ENCODE measurements at regions not wholly inside any gene's neighbourhood (a gene's known extent, or its start where the extent isn't known, plus 50 kb on each side); places are given as distances from the start of the nearest gene placed in this dataset.

GRCh38 chr20:40806929-40807820 is 118.1 kb upstream of the MAFB start:
- DNase-seq (ENCODE audit: low read depth in 3 of 3) = no peak

- DNase-seq (ENCODE audit: low read depth in 3 of 3) = no peak
Measured at GRCh38 chr20:40807821-40808170, 118.8 kb upstream of the MAFB start.

- DNase-seq (ENCODE audit: low read depth in 3 of 3) = no peak
Measured at GRCh38 chr20:40808936-40809335, 119.9 kb upstream of the MAFB start.

- DNase-seq (ENCODE audit: low read depth in 3 of 3) = no peak
Measured at GRCh38 chr20:40809361-40809760, 120.3 kb upstream of the MAFB start.

- no peak for DNase-seq (ENCODE audit: low read depth in 3 of 3)
Measured at GRCh38 chr20:40810332-40811000, 121.4 kb upstream of the MAFB start.

GRCh38 chr20:40811004-40811403 is 122.0 kb upstream of the MAFB start:
- no peak for DNase-seq (ENCODE audit: low read depth in 3 of 3)

GRCh38 chr20:40811660-40812414 is 122.8 kb upstream of the MAFB start:
- no peak for DNase-seq (ENCODE audit: low read depth in 3 of 3)

GRCh38 chr20:40812415-40812925 is 123.4 kb upstream of the MAFB start:
- DNase-seq (ENCODE audit: low read depth in 3 of 3) = no peak

- DNase-seq (ENCODE audit: low read depth in 3 of 3) = no peak
Measured at GRCh38 chr20:40813029-40813431, 124.0 kb upstream of the MAFB start.

- DNase-seq (ENCODE audit: low read depth in 3 of 3) = no peak
Measured at GRCh38 chr20:40813708-40814630, 124.9 kb upstream of the MAFB start.

- no peak for DNase-seq (ENCODE audit: low read depth in 3 of 3)
Measured at GRCh38 chr20:40814631-40814960, 125.6 kb upstream of the MAFB start.

GRCh38 chr20:40815156-40816038 is 126.4 kb upstream of the MAFB start:
- DNase-seq (ENCODE audit: low read depth in 3 of 3) = no peak

GRCh38 chr20:40816039-40816352 is 127.0 kb upstream of the MAFB start:
- DNase-seq (ENCODE audit: low read depth in 3 of 3) = no peak

- no peak for DNase-seq (ENCODE audit: low read depth in 3 of 3)
Measured at GRCh38 chr20:40821429-40821828, 132.4 kb upstream of the MAFB start.

- no peak for DNase-seq (ENCODE audit: low read depth in 3 of 3)
Measured at GRCh38 chr20:40826699-40827098, 137.7 kb upstream of the MAFB start.

GRCh38 chr20:40835321-40835720 is 146.3 kb upstream of the MAFB start:
- no peak for DNase-seq (ENCODE audit: low read depth in 3 of 3)

GRCh38 chr20:40838509-40838908 is 149.5 kb upstream of the MAFB start:
- no peak for DNase-seq (ENCODE audit: low read depth in 3 of 3)

GRCh38 chr20:40843251-40843650 is 154.2 kb upstream of the MAFB start:
- DNase-seq (ENCODE audit: low read depth in 3 of 3) = no peak

- no peak for DNase-seq (ENCODE audit: low read depth in 3 of 3)
Measured at GRCh38 chr20:40844332-40844731, 155.3 kb upstream of the MAFB start.

- no peak for DNase-seq (ENCODE audit: low read depth in 3 of 3)
Measured at GRCh38 chr20:40848096-40848495, 159.1 kb upstream of the MAFB start.

- DNase-seq (ENCODE audit: low read depth in 3 of 3) = no peak
Measured at GRCh38 chr20:40848526-40848925, 159.5 kb upstream of the MAFB start.

Measured in stimulated activated CD4-positive, alpha-beta T cell treated with anti-CD3 and anti-CD28 coated beads, TNF-alpha, amount 100 ng/mL, for 48 hours (primary cell).